ENCODE measurements at regions not wholly inside any gene's neighbourhood (a gene's known extent, or its start where the extent isn't known, plus 50 kb on each side); places are given as distances from the start of the nearest gene placed in this dataset.

DNA sequence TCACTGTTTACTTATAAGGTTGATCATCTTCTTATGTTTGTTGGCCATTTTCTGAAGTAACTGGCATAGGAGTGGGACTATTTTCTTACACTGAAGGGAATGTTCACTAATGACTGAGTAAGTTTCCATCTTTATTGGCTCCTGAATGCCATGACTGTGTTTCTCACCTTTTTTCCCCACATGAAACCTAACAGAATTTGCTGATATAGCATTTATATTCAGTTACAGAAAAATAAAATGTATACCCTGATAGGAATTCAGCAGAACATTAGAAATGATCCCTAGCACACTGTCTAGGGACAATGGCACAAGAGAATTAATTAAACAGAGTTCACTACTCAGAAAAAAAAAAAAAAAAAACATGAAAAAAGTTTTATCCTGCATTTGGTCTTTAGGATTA is 1465.1 kb upstream of the C9orf72 start:
- TF ChIP-seq, protein P1, sequence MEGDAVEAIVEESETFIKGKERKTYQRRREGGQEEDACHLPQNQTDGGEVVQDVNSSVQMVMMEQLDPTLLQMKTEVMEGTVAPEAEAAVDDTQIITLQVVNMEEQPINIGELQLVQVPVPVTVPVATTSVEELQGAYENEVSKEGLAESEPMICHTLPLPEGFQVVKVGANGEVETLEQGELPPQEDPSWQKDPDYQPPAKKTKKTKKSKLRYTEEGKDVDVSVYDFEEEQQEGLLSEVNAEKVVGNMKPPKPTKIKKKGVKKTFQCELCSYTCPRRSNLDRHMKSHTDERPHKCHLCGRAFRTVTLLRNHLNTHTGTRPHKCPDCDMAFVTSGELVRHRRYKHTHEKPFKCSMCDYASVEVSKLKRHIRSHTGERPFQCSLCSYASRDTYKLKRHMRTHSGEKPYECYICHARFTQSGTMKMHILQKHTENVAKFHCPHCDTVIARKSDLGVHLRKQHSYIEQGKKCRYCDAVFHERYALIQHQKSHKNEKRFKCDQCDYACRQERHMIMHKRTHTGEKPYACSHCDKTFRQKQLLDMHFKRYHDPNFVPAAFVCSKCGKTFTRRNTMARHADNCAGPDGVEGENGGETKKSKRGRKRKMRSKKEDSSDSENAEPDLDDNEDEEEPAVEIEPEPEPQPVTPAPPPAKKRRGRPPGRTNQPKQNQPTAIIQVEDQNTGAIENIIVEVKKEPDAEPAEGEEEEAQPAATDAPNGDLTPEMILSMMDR (conservative IDR thresholded peaks at IDR 0.05), result no peak
- TF ChIP-seq ZFX (IDR thresholded peaks at IDR 0.05), result no peak

All from C4-2B (cell line).